ENCODE measurements at regions not wholly inside any gene's neighbourhood (a gene's known extent, or its start where the extent isn't known, plus 50 kb on each side); places are given as distances from the start of the nearest gene placed in this dataset.

DNA sequence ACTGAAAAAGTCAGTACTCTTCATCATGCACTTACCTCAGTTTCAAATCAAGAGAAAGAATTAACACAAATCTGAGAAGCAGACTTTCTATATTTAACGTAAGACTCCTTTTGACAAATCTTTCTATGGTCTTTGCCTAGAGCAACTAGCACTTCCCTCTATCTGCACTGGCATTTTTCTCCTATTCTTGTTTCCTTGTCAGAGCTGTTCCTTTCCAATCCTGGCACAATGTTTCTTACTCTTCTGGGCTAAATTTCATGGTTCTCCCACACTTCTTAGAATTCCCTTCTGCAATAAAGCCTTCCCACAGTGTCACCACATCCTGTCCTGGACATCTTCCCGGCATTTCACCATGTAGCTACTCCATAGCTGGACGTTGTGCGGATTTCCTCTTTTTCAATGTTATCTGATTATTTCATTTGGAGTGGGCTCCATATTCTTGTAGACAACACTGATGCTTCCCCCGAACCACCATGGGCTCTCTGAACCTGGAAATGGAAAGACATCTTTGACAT is 144.7 kb upstream of the CTNNA2 start:
- CTCF ChIA-PET = no interaction called here
- POLR2A ChIA-PET = no interaction called here

DNA sequence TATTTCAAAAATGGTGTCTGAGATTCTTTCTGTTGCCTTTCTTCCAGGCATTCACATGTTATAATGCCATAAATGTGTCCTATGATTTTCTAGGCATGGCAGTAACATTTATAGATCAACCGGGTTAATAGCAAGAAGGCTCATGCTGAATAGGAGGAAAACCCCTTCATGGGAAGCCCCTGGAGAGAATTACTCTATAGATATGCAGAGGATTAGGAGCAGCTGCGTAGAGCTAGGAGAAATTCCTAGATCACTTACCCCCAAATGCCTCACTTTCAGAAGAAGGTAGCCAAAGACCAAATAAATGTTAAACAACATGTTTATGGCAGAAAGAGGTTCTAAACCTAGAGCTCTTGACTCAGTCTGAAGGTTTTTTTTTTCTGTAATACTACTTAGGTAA is 153.4 kb upstream of the CTNNA2 start:
- ChIA-PET CTCF (no interaction called here), POLR2A (no interaction called here)

DNA sequence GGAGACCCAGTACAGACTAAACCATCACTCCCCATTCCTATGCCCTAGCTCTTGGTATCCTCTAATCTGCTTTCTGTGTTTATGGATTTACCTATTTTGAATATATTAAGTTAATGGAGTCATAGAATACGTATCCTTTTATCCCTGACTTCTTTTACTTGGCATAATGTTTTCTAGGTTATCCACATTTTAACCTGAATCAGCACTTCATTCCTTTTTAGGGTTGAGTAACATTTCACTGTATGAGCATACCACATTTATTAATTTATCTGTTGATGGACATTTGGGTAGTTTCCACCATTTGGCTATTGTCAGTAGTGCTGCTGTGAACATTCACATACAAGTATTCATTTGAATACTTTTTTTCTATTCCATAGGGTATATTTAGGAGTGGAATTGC is 157.3 kb upstream of the CTNNA2 start:
- ChIA-PET CTCF (no interaction called here), POLR2A (no interaction called here)

DNA sequence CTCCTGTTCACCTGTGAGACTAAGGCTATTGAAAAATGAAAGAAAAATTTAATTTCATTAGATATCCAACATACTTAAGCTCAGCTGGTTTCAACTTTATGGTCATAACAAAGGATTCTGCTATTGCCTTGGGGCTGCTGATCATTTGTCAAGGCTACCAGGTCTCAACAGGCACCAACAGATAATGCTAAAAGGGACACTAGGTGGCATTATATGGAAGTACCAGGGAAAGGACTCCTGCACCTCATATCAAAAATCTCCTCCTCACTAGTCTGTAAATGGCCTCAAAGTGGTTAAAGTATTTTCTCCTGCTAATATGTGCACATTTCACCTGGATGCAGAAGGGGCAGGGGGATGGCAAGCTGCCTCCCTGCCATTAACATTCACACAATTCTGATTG is 167.9 kb upstream of the REG3A start:
- ChIA-PET POLR2A (no interaction called here), CTCF (no interaction called here)

DNA sequence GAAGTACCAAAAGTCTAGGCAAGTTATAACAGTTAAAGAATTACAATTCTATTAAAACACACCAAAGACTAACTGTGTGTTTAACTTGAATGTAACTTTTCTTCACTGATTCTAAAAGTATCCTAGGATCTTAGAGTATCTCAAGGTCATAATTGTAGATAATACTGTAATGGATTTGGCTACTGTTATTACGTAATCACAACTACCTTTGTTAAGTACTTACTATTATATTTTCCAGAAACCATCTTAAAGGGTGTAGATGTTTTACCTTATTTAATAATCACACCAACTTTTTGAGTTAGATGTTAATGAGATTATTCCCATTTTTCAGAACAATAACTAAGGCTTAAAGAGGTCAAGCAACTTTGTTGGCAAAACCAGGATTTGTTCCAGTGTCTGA is 161.3 kb upstream of the REG3A start:
- CTCF ChIA-PET = no interaction called here
- POLR2A ChIA-PET = no interaction called here

DNA sequence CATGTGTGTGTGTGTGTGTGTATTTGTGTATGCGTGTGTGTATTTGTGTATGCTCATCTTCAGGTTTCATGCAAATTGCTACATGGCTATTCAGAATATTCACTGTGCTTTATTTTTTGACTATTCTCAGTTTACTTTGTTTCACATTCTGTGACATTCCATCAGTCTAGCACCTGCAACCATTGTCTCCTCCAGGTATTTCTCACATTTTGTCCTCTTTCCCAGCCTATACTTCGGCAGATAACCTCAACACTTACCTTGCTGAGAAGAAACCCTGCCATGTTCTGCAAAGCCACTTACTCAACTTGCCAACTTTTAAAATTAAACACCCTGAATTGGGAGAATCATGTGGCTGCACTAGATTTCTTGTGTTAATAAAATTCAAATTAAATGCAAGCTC is 135.4 kb upstream of the REG3A start:
- POLR2A ChIA-PET = no interaction called here
- CTCF ChIA-PET = no interaction called here

DNA sequence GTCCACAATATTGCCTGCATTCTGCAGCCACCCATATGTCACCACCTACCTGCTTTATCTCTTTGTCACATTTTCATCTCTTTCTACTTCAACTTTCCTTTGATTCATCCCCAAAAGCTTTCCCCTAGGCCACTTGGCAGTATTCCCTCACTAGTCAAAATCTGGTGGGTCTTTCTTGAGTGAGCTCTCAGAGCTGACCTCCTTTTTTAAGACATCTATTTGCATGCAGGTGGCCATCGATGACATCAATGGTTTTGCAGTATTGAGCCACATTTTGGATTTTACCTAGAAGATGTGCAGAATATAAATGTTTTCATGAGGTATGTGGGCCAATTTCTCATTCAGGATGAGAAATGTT is 133.4 kb upstream of the REG3A start:
- ChIA-PET POLR2A (no interaction called here), CTCF (no interaction called here)

DNA sequence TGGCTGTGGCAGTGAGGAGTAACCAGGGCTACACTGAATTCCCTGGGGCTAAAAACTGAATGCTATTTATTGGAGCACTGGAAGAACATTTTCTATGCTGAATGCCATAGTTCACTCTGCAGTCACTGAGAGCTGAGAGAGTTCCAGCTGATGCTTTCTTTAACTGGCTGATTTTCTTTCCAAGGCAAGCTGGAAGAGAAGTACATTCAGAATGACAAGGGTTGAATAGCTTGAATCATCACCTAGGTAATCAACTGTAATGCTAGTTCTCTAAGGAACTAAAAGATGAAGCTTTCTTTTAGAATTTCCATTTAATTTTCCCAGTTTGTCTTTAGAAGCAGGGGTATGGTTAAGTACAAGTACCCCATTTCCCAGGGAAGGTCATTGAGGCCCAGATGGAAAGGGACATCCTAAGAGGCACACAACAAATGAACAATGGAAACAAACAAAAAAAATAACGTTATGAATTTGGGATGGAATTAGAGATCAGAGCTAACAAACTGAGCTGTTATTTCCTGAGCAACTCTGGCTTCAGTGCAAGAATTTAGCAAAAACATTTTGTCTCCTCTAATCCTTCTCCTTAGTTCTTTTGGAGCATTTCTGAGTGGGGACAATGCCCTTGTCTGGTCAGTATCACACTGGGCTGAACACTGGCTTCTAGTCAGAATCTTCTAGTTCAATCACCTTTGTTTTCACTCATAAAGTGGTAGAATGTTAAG is 132.8 kb upstream of the REG3A start:
- CTCF ChIA-PET = no interaction called here
- POLR2A ChIA-PET = no interaction called here

DNA sequence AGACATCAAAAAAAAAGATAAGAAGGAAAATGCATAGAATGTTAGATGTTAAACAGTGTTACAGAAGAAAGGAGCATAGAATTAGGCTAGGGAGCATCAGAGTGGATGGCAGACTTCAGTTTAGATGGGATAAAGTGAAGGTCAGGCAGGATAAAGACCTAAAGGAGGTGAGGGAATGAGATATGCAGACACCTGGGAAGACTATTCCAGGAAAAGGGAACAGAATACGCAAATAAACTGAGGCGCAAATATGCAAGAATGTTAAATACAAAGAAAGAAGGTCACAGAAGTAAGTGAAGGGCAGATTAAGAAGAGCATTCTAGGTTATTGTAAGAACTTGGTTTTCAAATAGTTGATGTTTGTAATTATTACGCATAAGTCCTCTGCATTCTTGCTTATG is 116.3 kb upstream of the REG3A start:
- CTCF ChIA-PET = no interaction called here

DNA sequence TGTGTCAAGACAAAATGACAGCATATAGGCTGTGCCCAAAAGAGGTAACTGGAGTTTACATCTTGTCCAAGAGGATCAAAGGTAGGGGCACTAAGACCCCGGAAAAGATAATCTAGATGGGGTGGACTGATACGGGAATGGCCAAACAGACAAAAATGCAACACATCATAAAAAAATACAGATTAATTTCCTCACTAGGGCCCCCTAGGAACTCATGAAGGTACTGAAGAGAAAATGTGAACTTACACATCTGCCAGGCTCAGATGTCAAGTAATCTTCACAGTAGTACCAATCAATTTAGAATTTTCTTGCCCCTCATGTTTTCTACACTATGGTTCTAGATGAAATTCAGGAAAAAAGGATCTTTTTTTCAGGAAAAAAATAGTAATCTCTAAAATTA is 115.6 kb upstream of the REG3A start:
- POLR2A ChIA-PET = no interaction called here

More for the DNA sequence above, 116.3 kb upstream of the REG3A start:
- POLR2A ChIA-PET = no interaction called here

DNA sequence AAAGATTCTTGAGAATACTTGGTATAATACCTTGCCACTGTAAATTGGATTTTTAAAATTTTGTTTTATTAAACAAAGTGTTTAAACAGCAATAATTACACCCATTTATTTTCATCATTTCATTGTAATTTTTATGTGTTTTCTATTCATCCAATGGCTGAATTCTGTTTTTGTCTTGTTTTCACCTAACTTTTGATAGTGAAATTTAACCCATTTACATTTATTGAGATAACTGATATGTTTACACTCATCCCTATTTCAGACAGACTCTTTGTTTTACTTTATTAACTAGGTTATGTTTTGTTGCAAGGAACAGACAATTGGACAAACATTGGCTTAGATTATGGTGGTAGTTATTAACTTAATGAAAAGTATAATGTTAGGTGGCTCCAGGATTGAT is 113.1 kb upstream of the REG3A start:
- ChIA-PET POLR2A (no interaction called here), CTCF (no interaction called here)

More for the DNA sequence above, 115.6 kb upstream of the REG3A start:
- CTCF ChIA-PET = no interaction called here

DNA sequence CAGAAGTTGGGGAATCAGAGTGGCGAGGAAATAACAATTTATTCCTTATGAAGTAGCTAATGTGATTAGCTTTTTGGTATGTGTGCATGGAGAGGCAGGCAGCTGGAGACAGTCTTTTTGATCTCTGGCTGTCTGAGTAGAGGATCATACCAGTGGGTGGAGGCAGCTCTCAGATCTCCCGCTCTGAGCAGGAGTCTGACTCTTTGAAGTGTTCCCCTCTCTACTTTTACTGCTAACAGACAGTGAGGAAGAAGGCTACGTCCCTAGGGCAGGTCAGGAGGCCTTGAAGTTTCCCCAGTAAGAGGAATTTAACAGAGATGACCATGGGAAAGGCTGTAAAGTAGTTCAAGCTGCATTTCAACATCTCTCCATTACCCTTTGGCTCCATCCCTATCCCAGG is 111.9 kb upstream of the REG3A start:
- ChIA-PET CTCF (no interaction called here), POLR2A (no interaction called here)

DNA sequence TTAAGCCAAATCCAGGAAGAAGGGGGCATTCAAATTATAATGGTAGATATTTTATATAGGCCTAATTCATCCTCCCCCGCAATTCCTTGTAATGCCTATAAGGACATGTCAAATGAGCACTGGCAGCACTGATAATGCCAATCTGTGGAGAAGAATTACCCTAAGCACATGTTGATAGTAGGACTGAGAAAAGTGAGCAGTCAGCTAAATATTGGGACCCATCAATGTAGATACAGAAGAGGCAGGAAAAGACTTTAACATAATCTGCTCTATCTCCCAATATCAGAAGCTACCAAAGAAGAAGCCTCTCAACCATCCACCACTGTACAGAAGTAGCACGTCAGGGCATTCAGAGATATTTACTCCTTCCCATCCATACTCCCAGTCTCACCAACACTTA is 101.3 kb upstream of the REG3A start:
- POLR2A ChIA-PET = no interaction called here

DNA sequence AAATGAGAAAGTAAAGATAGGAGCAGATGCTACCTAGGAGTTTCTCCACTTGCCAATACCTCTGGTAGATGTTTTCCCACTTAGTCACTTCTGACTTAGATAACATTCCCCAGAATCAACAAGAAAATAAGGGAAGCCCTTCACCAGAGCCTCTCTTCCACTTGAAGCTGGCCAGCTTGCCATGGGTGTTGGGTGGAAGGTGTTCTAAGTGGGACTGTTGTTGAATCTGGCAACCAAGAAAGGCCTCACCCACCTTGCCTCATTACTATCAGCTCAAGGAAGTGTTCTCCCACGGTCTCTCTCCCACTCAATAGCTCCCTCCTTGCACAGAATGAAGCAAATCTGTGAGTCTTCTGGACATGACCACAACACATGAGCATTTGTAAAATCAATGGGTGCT is 100.4 kb upstream of the REG3A start:
- ChIA-PET CTCF (no interaction called here), POLR2A (no interaction called here)

More for the DNA sequence above, 101.3 kb upstream of the REG3A start:
- CTCF ChIA-PET = no interaction called here

DNA sequence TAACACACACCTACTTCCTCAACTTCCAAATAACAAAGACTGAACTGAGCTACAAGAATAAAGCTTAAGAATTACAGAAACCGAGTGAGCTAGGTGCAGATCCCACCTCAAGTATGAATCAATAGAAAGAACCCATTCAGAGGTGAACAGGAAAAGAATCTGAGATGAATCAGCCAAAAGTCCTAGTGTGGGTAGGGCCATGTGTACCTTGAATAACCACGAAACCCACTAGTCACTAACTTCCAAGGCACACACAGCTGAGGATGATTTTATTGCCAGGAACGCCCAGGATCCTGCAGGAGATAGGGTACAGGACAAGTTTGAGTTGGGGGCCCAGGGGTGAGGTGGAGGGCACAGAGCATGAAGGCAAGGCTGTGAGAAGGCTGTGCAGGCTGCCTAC is 99.7 kb upstream of the REG3A start:
- CTCF ChIA-PET = no interaction called here
- POLR2A ChIA-PET = no interaction called here

DNA sequence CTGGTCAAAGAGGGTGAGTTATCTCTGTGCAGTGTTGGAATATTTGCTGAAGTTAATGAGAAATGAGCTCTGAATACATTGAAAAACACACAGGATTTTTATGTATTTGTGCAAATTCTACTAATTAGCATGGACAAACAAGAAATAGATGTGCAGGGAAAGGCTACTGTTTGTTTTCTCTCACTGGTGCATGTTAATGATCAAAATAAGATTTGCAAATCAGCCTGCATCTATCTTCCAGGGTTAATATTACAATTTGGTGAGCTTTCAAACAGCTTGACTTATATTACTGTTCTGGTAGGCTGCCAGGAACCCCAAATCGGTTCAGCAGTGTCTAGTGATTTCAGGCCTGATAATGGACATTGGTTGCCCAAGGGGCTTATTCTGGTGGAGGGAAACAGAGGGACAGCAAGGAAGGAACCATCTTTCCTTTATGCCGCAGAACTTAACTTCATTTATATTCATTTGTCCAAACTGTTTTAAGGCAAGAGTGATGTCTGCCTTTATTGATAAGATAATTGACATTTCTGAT is 93.8 kb upstream of the REG3A start:
- POLR2A ChIA-PET = no interaction called here
- CTCF ChIA-PET = no interaction called here

DNA sequence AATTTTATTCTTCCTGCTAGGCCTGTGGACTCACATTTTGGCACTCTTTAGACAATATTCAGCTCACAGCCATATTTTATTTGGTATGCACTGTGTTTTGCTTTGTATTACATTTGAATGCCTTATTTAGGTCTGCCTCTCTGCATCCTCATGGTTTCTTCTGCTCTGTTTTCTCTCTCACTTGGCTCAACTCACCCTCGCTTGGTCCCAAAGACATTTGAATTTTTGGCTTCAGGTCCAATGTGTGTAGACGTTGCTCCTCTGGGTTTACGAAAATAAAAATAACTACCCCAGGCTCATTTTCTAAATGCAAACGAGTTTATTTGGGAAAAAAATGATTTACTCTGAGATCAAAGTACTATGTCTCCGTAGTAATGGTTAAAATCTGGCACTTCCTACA is 91.1 kb upstream of the REG3A start:
- ChIA-PET CTCF (no interaction called here), POLR2A (no interaction called here)

DNA sequence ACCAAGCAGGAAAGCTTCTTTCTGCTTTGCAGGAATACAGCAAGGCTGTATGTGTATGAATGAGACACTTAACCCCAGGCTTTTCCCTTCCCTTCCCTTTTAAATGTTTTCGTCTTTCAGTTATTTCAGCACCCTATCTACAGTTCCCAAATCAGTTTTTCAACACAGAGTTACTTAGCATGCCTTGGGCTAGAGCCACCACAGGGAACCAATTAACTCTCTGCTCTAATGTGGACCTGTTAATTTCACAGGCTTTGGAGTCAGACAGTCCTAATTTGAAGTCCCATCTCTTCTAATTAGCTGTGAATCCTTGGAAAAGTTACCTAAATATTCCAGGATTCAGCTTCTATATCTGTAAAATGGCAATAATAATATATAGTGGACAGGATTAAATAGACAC is 89.2 kb upstream of the REG3A start:
- ChIA-PET CTCF (no interaction called here), POLR2A (no interaction called here)

DNA sequence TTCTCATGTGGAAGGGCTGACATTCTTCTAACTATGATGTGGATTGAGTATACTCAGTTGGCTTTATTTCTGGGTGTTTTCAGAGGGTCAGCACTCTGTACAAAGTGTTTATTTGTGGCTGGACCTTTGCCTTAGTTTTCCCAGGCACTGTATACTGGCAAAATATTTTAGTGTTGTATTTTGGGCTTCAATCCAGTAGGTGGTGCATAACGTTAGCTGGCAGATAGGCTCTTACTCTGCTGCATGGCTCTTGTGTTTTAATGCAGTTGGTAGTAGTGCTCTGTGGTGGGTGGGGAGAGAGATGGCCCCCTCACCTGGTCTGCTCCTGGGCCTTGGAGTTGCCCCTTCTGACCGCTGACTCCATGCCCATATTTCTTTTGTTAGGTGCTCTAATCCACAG is 75.6 kb upstream of the REG3A start:
- CTCF ChIA-PET = no interaction called here
- POLR2A ChIA-PET = no interaction called here

DNA sequence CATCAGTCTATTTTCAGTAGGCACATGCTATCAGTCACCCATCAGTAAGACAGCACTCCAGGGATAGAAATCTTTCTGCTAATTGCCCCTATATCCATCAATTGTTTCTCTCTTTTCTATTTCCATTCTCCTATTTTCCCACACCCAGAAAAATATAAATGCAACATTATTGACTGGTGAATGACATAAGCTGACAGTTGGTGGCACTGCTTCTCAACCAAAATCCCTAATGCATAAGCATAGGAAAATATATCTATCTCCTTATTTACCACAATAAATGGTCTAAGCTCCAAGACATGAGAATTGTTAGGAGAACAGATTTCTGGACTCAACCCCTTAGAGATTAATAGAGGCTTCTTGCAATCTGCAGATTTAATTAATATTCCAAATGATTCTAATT is 64.0 kb upstream of the REG3A start:
- POLR2A ChIA-PET = no interaction called here
- CTCF ChIA-PET = no interaction called here

DNA sequence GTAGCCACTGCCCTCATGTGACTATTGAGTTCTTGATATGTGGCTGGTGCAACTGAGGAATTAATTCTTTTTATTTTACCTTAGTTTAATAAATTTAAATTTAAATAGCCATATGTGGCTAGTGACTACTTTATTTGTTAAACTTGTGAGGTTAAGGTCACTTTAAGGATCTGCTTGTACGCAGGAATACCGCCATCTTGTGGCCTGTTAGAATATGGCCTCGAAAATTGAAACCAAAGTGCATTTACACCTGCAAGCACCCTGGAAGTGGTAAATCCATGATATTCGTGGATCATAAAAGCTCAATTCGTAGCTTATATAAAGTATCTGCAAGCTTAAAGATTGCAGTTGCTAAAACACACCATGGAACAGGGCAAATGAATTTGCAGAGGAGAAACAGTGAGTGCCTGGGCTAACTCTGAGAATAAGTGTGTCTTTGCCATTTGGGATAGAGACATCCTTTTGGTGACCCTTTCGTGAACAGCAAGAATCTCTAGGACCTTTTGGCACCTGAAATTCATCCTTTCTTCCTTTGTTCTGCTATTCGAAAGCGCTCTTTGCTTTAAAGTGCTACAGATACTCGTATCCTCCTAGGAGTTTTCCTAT is 59.9 kb upstream of the REG3A start:
- ChIA-PET POLR2A (no interaction called here), CTCF (interaction anchor here (0.7 kb wide), 1 partner anchor 23 kb away, joined by 3 read pairs; no protein-coding TSS in a partner anchor)

DNA sequence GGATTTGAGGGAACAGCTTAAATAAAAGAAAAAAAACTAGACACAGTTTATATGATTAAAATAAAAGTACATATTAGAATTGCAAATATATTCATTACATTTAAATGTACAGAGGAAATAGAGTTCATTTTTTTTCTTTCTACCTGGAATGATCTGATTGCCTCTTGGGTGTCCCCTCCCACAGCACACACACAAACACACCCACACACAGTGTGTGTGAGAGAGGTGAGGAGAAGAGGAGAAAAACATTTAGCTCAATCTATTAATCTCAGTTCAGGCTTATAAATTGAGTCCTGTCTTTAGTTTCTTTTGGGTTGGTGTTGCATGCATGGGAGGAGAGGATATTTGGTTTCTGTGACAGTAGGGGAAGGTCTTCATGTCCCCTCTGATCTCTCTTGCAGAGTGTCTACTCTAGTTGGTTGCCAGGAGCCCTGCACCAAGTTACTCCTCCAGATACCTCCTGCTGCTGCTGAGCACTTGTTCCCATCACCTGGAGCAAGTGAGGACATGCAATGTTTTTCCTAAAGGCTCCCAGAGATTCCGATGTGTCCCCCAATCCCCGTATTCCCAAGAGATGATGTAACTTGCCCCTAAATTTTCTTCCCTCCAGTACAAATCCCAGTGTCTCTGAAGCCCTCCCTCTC is 50.8 kb upstream of the REG3A start:
- ChIA-PET POLR2A (no interaction called here), CTCF (no interaction called here)
